ENCODE measurements at regions not wholly inside any gene's neighbourhood (a gene's known extent, or its start where the extent isn't known, plus 50 kb on each side); places are given as distances from the start of the nearest gene placed in this dataset.

GRCh38 chr10:118867768-118868167 is 113.0 kb upstream of the CACUL1 start:
- TF ChIP-seq CTCF (IDR thresholded peaks at IDR 0.05; ENCODE audit: low read depth, low read length): no peak
- H3K4me3 ChIP-seq (ENCODE audit: low read depth, low read length): no peak overlapping the region
- no peak for DNase-seq
- no peaks in the 10 kb centered on the region for H3K36me3 ChIP-seq
- H3K27ac ChIP-seq: no peak overlapping the region
- H3K27me3 ChIP-seq (ENCODE audit: insufficient read depth, low read depth, severe bottlenecking): no peaks in the 10 kb centered on the region
- H3K9me3 ChIP-seq (ENCODE audit: severe bottlenecking): no peaks in the 10 kb centered on the region

- TF ChIP-seq CTCF (IDR thresholded peaks at IDR 0.05; ENCODE audit: low read depth, low read length): no peak
- Histone ChIP-seq H3K4me3 (ENCODE audit: low read depth, low read length) (no peak overlapping the region), H3K27me3 (ENCODE audit: insufficient read depth, low read depth, severe bottlenecking) (no peaks in the 10 kb centered on the region), H3K36me3 (no peaks in the 10 kb centered on the region), H3K9me3 (ENCODE audit: severe bottlenecking) (no peaks in the 10 kb centered on the region), H3K27ac (no peak overlapping the region)
- no peak for DNase-seq
Observed at GRCh38 chr10:118868589-118868988, 113.8 kb upstream of the CACUL1 start.

- Histone ChIP-seq H3K36me3 (no peaks in the 10 kb centered on the region), H3K9me3 (ENCODE audit: severe bottlenecking) (peaks cover 3% of the 10 kb centered on the region), H3K27ac (no peak overlapping the region), H3K4me3 (ENCODE audit: low read depth, low read length) (no peak overlapping the region), H3K27me3 (ENCODE audit: insufficient read depth, low read depth, severe bottlenecking) (no peaks in the 10 kb centered on the region)
- TF ChIP-seq CTCF (IDR thresholded peaks at IDR 0.05; ENCODE audit: low read depth, low read length): no peak
- peak; percentile 24 for DNase-seq
Observed at GRCh38 chr10:118870467-118871243, 115.9 kb upstream of the CACUL1 start.

- TF ChIP-seq CTCF (IDR thresholded peaks at IDR 0.05; ENCODE audit: low read depth, low read length): no peak
- H3K27ac ChIP-seq: no peak overlapping the region
- H3K4me3 ChIP-seq (ENCODE audit: low read depth, low read length): no peak overlapping the region
- DNase-seq: no peak
- H3K36me3 ChIP-seq: no peaks in the 10 kb centered on the region
- peaks cover 3% of the 10 kb centered on the region for H3K9me3 ChIP-seq (ENCODE audit: severe bottlenecking)
- no peaks in the 10 kb centered on the region for H3K27me3 ChIP-seq (ENCODE audit: insufficient read depth, low read depth, severe bottlenecking)
Observed at GRCh38 chr10:118871244-118871865, 116.6 kb upstream of the CACUL1 start.

GRCh38 chr10:118873091-118873737 is 118.4 kb upstream of the CACUL1 start:
- TF ChIP-seq CTCF (IDR thresholded peaks at IDR 0.05; ENCODE audit: low read depth, low read length): no peak
- DNase-seq: no peak
- Histone ChIP-seq H3K9me3 (ENCODE audit: severe bottlenecking) (peaks cover 3% of the 10 kb centered on the region), H3K27me3 (ENCODE audit: insufficient read depth, low read depth, severe bottlenecking) (no peaks in the 10 kb centered on the region), H3K27ac (no peak overlapping the region), H3K4me3 (ENCODE audit: low read depth, low read length) (no peak overlapping the region), H3K36me3 (no peaks in the 10 kb centered on the region)
